ENCODE measurements at regions not wholly inside any gene's neighbourhood (a gene's known extent, or its start where the extent isn't known, plus 50 kb on each side); places are given as distances from the start of the nearest gene placed in this dataset.

GRCh38 chr22:23414727-23415489 lies 165.2 kb downstream of the IGLL1 start:
- no peak for DNase-seq (ENCODE audit: low read depth in 2 of 2, low spot score in 1 of 2)

- no peak for DNase-seq (ENCODE audit: low read depth in 2 of 2, low spot score in 1 of 2)
Measured at GRCh38 chr22:23411739-23412138, 168.4 kb downstream of the IGLL1 start.

GRCh38 chr22:23410411-23410810 lies 169.7 kb downstream of the IGLL1 start:
- no peak for DNase-seq (ENCODE audit: low read depth in 2 of 2, low spot score in 1 of 2)

- no peak for DNase-seq (ENCODE audit: low read depth in 2 of 2, low spot score in 1 of 2)
Measured at GRCh38 chr22:23409976-23410375, 170.1 kb downstream of the IGLL1 start.

GRCh38 chr22:23408321-23408720 lies 171.8 kb downstream of the IGLL1 start:
- no peak for DNase-seq (ENCODE audit: low read depth in 2 of 2, low spot score in 1 of 2)

GRCh38 chr22:23405366-23405851 lies 174.7 kb downstream of the IGLL1 start:
- DNase-seq (ENCODE audit: low read depth in 2 of 2, low spot score in 1 of 2), result no peak

- no peak for DNase-seq (ENCODE audit: low read depth in 2 of 2, low spot score in 1 of 2)
Measured at GRCh38 chr22:23404689-23405365, 175.3 kb downstream of the IGLL1 start.

GRCh38 chr22:23403720-23404688 lies 176.1 kb downstream of the IGLL1 start:
- no peak for DNase-seq (ENCODE audit: low read depth in 2 of 2, low spot score in 1 of 2)

- DNase-seq (ENCODE audit: low read depth in 2 of 2, low spot score in 1 of 2), result no peak
Measured at GRCh38 chr22:23403152-23403719, 176.9 kb downstream of the IGLL1 start.

- DNase-seq (ENCODE audit: low read depth in 2 of 2, low spot score in 1 of 2), result no peak
Measured at GRCh38 chr22:23402275-23403151, 177.6 kb downstream of the IGLL1 start.

- DNase-seq (ENCODE audit: low read depth in 2 of 2, low spot score in 1 of 2), result no peak
Measured at GRCh38 chr22:23401910-23402274, 178.2 kb downstream of the IGLL1 start.

- DNase-seq (ENCODE audit: low read depth in 2 of 2, low spot score in 1 of 2), result no peak
Measured at GRCh38 chr22:23401111-23401909, 178.8 kb downstream of the IGLL1 start.

- DNase-seq (ENCODE audit: low read depth in 2 of 2, low spot score in 1 of 2), result no peak
Measured at GRCh38 chr22:23400286-23400981, 179.7 kb downstream of the IGLL1 start.

- DNase-seq (ENCODE audit: low read depth in 2 of 2, low spot score in 1 of 2), result no peak
Measured at GRCh38 chr22:23399367-23400285, 180.5 kb downstream of the IGLL1 start.

GRCh38 chr22:23398701-23399366 lies 181.3 kb downstream of the IGLL1 start:
- no peak for DNase-seq (ENCODE audit: low read depth in 2 of 2, low spot score in 1 of 2)

- no peak for DNase-seq (ENCODE audit: low read depth in 2 of 2, low spot score in 1 of 2)
Measured at GRCh38 chr22:23397613-23398567, 182.2 kb downstream of the IGLL1 start.
